ENCODE measurements at regions not wholly inside any gene's neighbourhood (a gene's known extent, or its start where the extent isn't known, plus 50 kb on each side); places are given as distances from the start of the nearest gene placed in this dataset.
"Not testable (repeated sequence)": the region's sequence is repeated elsewhere in the genome, so short reads cannot be mapped to it uniquely, and the experiment has no call there.

DNA sequence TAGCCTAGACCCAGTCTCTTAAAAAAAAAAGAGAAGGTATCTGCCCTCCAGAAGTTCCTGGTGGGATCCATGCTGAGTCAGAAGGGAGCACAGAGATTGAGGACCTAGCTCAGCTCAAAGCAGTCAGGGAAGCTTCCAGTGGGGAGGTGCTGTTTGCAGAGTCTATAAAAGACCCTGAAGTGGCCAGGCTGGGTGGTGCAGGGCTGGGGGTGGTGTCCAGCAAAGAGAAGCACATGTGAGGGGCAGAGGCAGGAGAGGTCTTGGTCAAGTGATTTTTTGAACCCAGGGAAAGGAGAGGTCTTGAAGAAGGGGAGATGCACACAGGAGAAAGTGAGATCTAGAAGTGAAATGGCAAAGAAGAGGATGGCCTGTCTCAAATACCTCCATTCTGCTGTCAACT, 130.4 kb upstream of the PODXL start:
- CTCF ChIA-PET = no interaction called here
- no peak for DNase-seq (ENCODE audit: low spot score)
- H3K4me3 ChIP-seq (ENCODE audit: low read depth, low read length, poor library complexity, severe bottlenecking) = no peak overlapping the region
- no peaks in the 10 kb centered on the region for H3K9me3 ChIP-seq (ENCODE audit: low read depth, low read length, poor library complexity, severe bottlenecking)
- H3K27me3 ChIP-seq (replicated peaks; ENCODE audit: insufficient read depth, low read depth, low read length, poor library complexity) = peaks cover 32% of the 10 kb centered on the region
- no peaks in the 10 kb centered on the region for H3K36me3 ChIP-seq (ENCODE audit: insufficient read depth, low read length, poor library complexity, severe bottlenecking)
- TF ChIP-seq, protein P1, sequence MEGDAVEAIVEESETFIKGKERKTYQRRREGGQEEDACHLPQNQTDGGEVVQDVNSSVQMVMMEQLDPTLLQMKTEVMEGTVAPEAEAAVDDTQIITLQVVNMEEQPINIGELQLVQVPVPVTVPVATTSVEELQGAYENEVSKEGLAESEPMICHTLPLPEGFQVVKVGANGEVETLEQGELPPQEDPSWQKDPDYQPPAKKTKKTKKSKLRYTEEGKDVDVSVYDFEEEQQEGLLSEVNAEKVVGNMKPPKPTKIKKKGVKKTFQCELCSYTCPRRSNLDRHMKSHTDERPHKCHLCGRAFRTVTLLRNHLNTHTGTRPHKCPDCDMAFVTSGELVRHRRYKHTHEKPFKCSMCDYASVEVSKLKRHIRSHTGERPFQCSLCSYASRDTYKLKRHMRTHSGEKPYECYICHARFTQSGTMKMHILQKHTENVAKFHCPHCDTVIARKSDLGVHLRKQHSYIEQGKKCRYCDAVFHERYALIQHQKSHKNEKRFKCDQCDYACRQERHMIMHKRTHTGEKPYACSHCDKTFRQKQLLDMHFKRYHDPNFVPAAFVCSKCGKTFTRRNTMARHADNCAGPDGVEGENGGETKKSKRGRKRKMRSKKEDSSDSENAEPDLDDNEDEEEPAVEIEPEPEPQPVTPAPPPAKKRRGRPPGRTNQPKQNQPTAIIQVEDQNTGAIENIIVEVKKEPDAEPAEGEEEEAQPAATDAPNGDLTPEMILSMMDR (conservative IDR thresholded peaks at IDR 0.05; ENCODE audit: low read depth, low read length) = no peak
- TF ChIP-seq EZH2 (IDR thresholded peaks at IDR 0.05; ENCODE audit: borderline replicate concordance, low read depth, low read length, poor library complexity, severe bottlenecking) = no peak
- H3K4me1 ChIP-seq (ENCODE audit: insufficient read depth, low read length, poor library complexity, severe bottlenecking) = no peaks in the 10 kb centered on the region
- POLR2A ChIA-PET (ENCODE audit: low non-redundant PET) = no interaction called here
- intact Hi-C loops (cut with micrococcal nuclease; ENCODE audit: unreplicated experiment) = loop anchor here (5.0 kb wide), 1 partner anchor 890 kb away; the partner anchor contains the start of gene PLXNA4
- no peak overlapping the region for H3K27ac ChIP-seq (ENCODE audit: low read depth, low read length, poor library complexity, severe bottlenecking)
- no TSS peak for BruUV-seq (replicated peaks)

- TF ChIP-seq, protein P1 (conservative IDR thresholded peaks at IDR 0.05; ENCODE audit: low read depth, low read length) = no peak
- no peak for TF ChIP-seq EZH2 (IDR thresholded peaks at IDR 0.05; ENCODE audit: borderline replicate concordance, low read depth, low read length, poor library complexity, severe bottlenecking)
- Histone ChIP-seq H3K4me3 (ENCODE audit: low read depth, low read length, poor library complexity, severe bottlenecking) (no peak overlapping the region), H3K4me1 (ENCODE audit: insufficient read depth, low read length, poor library complexity, severe bottlenecking) (no peaks in the 10 kb centered on the region), H3K36me3 (ENCODE audit: insufficient read depth, low read length, poor library complexity, severe bottlenecking) (no peaks in the 10 kb centered on the region), H3K27ac (ENCODE audit: low read depth, low read length, poor library complexity, severe bottlenecking) (no peak overlapping the region), H3K9me3 (ENCODE audit: low read depth, low read length, poor library complexity, severe bottlenecking) (no peaks in the 10 kb centered on the region), H3K27me3 (replicated peaks; ENCODE audit: insufficient read depth, low read depth, low read length, poor library complexity) (peaks cover 35% of the 10 kb centered on the region)
- intact Hi-C loops (cut with micrococcal nuclease; ENCODE audit: unreplicated experiment) = no loop called here
- CTCF ChIA-PET = no interaction called here
- BruUV-seq (replicated peaks) = no TSS peak
- POLR2A ChIA-PET (ENCODE audit: low non-redundant PET) = no interaction called here
- no peak for DNase-seq (ENCODE audit: low spot score)
These were observed 127.2 kb upstream of the PODXL start for GRCh38 chr7:131683536-131684125.

DNA sequence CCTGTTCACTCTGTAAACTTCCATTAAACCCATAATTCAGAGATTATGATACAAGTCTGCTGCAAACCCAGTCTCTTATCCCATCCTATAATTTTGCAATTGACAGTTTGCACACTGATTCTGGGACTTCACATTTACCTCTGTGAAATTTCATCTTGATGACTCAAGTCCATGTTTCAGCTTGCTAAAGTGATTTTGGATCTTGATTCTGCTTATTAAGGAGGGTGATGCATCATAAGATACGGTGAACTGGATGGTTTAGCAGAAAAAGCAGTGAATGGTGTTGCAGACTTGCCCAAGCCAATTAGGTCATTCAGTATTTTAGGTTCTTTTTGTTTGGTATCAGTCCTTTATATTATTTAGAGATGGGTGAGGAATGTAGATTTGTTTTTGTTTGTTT, 125.5 kb upstream of the PODXL start:
- no peak for DNase-seq (ENCODE audit: low spot score)
- H3K4me1 ChIP-seq (ENCODE audit: insufficient read depth, low read length, poor library complexity, severe bottlenecking) = no peaks in the 10 kb centered on the region
- BruUV-seq (replicated peaks) = no TSS peak
- ChIA-PET CTCF (no interaction called here), POLR2A (ENCODE audit: low non-redundant PET) (no interaction called here)
- intact Hi-C loops (cut with micrococcal nuclease; ENCODE audit: unreplicated experiment) = no loop called here
- TF ChIP-seq, protein P1 (conservative IDR thresholded peaks at IDR 0.05; ENCODE audit: low read depth, low read length) = no peak
- no peak for TF ChIP-seq EZH2 (IDR thresholded peaks at IDR 0.05; ENCODE audit: borderline replicate concordance, low read depth, low read length, poor library complexity, severe bottlenecking)
- no peaks in the 10 kb centered on the region for H3K36me3 ChIP-seq (ENCODE audit: insufficient read depth, low read length, poor library complexity, severe bottlenecking)
- no peaks in the 10 kb centered on the region for H3K9me3 ChIP-seq (ENCODE audit: low read depth, low read length, poor library complexity, severe bottlenecking)
- no peak overlapping the region for H3K27ac ChIP-seq (ENCODE audit: low read depth, low read length, poor library complexity, severe bottlenecking)
- H3K4me3 ChIP-seq (ENCODE audit: low read depth, low read length, poor library complexity, severe bottlenecking) = no peak overlapping the region
- peaks cover 28% of the 10 kb centered on the region for H3K27me3 ChIP-seq (replicated peaks; ENCODE audit: insufficient read depth, low read depth, low read length, poor library complexity)

GRCh38 chr7:131679071-131679470, 122.6 kb upstream of the PODXL start:
- H3K9me3 ChIP-seq (ENCODE audit: low read depth, low read length, poor library complexity, severe bottlenecking); DNase-seq (ENCODE audit: low spot score); H3K27me3 ChIP-seq (replicated peaks; ENCODE audit: insufficient read depth, low read depth, low read length, poor library complexity); H3K4me3 ChIP-seq (ENCODE audit: low read depth, low read length, poor library complexity, severe bottlenecking); H3K27ac ChIP-seq (ENCODE audit: low read depth, low read length, poor library complexity, severe bottlenecking); BruUV-seq (replicated peaks); POLR2A ChIA-PET (ENCODE audit: low non-redundant PET); CTCF ChIA-PET; intact Hi-C loops (cut with micrococcal nuclease; ENCODE audit: unreplicated experiment); H3K36me3 ChIP-seq (ENCODE audit: insufficient read depth, low read length, poor library complexity, severe bottlenecking); H3K4me1 ChIP-seq (ENCODE audit: insufficient read depth, low read length, poor library complexity, severe bottlenecking): not testable (repeated sequence)

DNA sequence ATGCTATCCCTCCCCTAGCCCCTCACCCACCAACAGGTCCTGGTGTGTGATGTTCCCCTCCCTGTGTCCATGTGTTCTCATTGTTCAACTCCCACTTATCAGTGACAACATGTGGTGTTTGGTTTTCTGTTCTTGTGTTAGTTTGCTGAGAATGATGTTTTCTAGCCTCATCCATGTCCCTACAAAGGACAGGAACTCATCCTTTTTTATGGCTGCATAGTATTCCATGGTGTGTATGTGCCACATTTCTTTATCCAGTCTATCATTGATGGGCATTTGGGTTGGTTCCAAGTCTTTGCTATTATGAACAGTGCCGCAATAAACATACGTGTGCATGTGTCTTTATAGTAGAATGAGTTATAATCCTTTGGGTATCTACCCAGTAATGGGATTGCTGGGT, 120.4 kb upstream of the PODXL start:
- H3K27me3 ChIP-seq (replicated peaks; ENCODE audit: insufficient read depth, low read depth, low read length, poor library complexity) = peaks cover 13% of the 10 kb centered on the region
- POLR2A ChIA-PET (ENCODE audit: low non-redundant PET); H3K36me3 ChIP-seq (ENCODE audit: insufficient read depth, low read length, poor library complexity, severe bottlenecking); H3K4me1 ChIP-seq (ENCODE audit: insufficient read depth, low read length, poor library complexity, severe bottlenecking); BruUV-seq (replicated peaks); CTCF ChIA-PET; intact Hi-C loops (cut with micrococcal nuclease; ENCODE audit: unreplicated experiment); H3K9me3 ChIP-seq (ENCODE audit: low read depth, low read length, poor library complexity, severe bottlenecking); DNase-seq (ENCODE audit: low spot score); H3K27ac ChIP-seq (ENCODE audit: low read depth, low read length, poor library complexity, severe bottlenecking); H3K4me3 ChIP-seq (ENCODE audit: low read depth, low read length, poor library complexity, severe bottlenecking): not testable (repeated sequence)

Measured in A673 (cell line).